Upper lobe of right lung (tissue), 1 donor: ENCODE measurements at regions not wholly inside any gene's neighbourhood (a gene's known extent, or its start where the extent isn't known, plus 50 kb on each side); places are given as distances from the start of the nearest gene placed in this dataset.
"Not testable (repeated sequence)": the region's sequence is repeated elsewhere in the genome, so short reads cannot be mapped to it uniquely, and the experiment has no call there.

Experiments
- ATAC-seq: fragments of 200-7000 bp; cut with Tn5 transposase; one replicate; pipeline ENCODE4 v1.9.1; 2020; ENCODE audit warnings: mild to moderate bottlenecking, moderate library complexity
- DNase-seq: peaks from one replicate; pipeline ENCODE4 v3.0.0-alpha.2; 2020
- H3K27ac ChIP-seq: fragments of 200-600 bp; one replicate; pipeline ENCODE4 v1.8.0; 2022
- H3K27me3 ChIP-seq: fragments of 200-600 bp; one replicate; pipeline ENCODE4 v1.8.0; 2022; ENCODE audit warnings: mild to moderate bottlenecking
- H3K36me3 ChIP-seq: fragments of 200-600 bp; one replicate; pipeline ENCODE4 v1.8.0; 2022
- H3K4me1 ChIP-seq: fragments of 200-600 bp; one replicate; pipeline ENCODE4 v1.8.0; 2022
- H3K4me3 ChIP-seq: fragments of 200-600 bp; one replicate; pipeline ENCODE4 v1.8.0; 2022; ENCODE audit warnings: mild to moderate bottlenecking
- H3K9me3 ChIP-seq: fragments of 200-600 bp; one replicate; pipeline ENCODE4 v1.8.0; 2022
- CTCF ChIP-seq: fragments of 200-600 bp; IDR thresholded peaks from one replicate; pipeline ENCODE4 v1.8.0; 2022; ENCODE audit warnings: antibody characterized with exemption
- intact Hi-C: fragments of 100-400 bp; cut with DNase I; formaldehyde crosslinking; loops from one replicate; pipeline ENCODE4 v1.11.0; 2022
- donor health status: DM: no; HTN: yes; CAD: no; lungs with severe emphysema.

GRCh38 chr5:111627862-111628261, 115.5 kb upstream of the STARD4 start:
- H3K27ac ChIP-seq = no peak overlapping the region
- no peaks in the 10 kb centered on the region for H3K4me1 ChIP-seq
- no peak for TF ChIP-seq CTCF
- H3K4me3 ChIP-seq = no peak overlapping the region
- no peaks in the 10 kb centered on the region for H3K27me3 ChIP-seq
- no peaks in the 10 kb centered on the region for H3K9me3 ChIP-seq
- ATAC-seq = no peak
- H3K36me3 ChIP-seq = no peaks in the 10 kb centered on the region
- intact Hi-C loops = no loop called here
- no peak for DNase-seq

GRCh38 chr5:111626473-111627148, 114.3 kb upstream of the STARD4 start:
- no peaks in the 10 kb centered on the region for H3K4me1 ChIP-seq
- ATAC-seq (no peak), DNase-seq (no peak)
- H3K27ac ChIP-seq = no peak overlapping the region
- H3K36me3 ChIP-seq = no peaks in the 10 kb centered on the region
- TF ChIP-seq CTCF = no peak
- no peaks in the 10 kb centered on the region for H3K27me3 ChIP-seq
- H3K4me3 ChIP-seq = no peak overlapping the region
- intact Hi-C loops = no loop called here
- no peaks in the 10 kb centered on the region for H3K9me3 ChIP-seq

- intact Hi-C loops = no loop called here
- H3K27ac ChIP-seq = no peak overlapping the region
- ATAC-seq (no peak), DNase-seq (no peak)
- no peaks in the 10 kb centered on the region for H3K36me3 ChIP-seq
- no peak for TF ChIP-seq CTCF
- no peaks in the 10 kb centered on the region for H3K27me3 ChIP-seq
- H3K4me1 ChIP-seq = no peaks in the 10 kb centered on the region
- H3K9me3 ChIP-seq = no peaks in the 10 kb centered on the region
- no peak overlapping the region for H3K4me3 ChIP-seq
Observed at GRCh38 chr5:111618623-111619271, 106.4 kb upstream of the STARD4 start.

- intact Hi-C loops = no loop called here
- Histone ChIP-seq H3K36me3 (no peaks in the 10 kb centered on the region), H3K4me1 (no peaks in the 10 kb centered on the region), H3K27me3 (no peaks in the 10 kb centered on the region), H3K27ac (no peak overlapping the region), H3K9me3 (no peaks in the 10 kb centered on the region), H3K4me3 (no peak overlapping the region)
- ATAC-seq (no peak), DNase-seq (no peak)
- no peak for TF ChIP-seq CTCF
Observed at GRCh38 chr5:111615054-111615453, 102.7 kb upstream of the STARD4 start.

GRCh38 chr5:111612013-111612630, 99.8 kb upstream of the STARD4 start:
- H3K27ac ChIP-seq, H3K27me3 ChIP-seq, H3K36me3 ChIP-seq, H3K9me3 ChIP-seq, H3K4me3 ChIP-seq, DNase-seq, ATAC-seq, H3K4me1 ChIP-seq, intact Hi-C loops: not testable (repeated sequence)

- Histone ChIP-seq H3K36me3 (no peaks in the 10 kb centered on the region), H3K4me3 (no peak overlapping the region), H3K9me3 (no peaks in the 10 kb centered on the region), H3K4me1 (no peaks in the 10 kb centered on the region), H3K27me3 (no peaks in the 10 kb centered on the region), H3K27ac (no peak overlapping the region)
- DNase-seq (no peak), ATAC-seq (no peak)
- intact Hi-C loops = no loop called here
- no peak for TF ChIP-seq CTCF
Observed at GRCh38 chr5:111606194-111606593, 93.9 kb upstream of the STARD4 start.
